Stimulated activated naive CD8-positive, alpha-beta T cell treated with anti-CD3 and anti-CD28 coated beads, Interleukin-15, amount 100 ng/mL, for 72 hours (primary cell): ENCODE measurements at regions not wholly inside any gene's neighbourhood (a gene's known extent, or its start where the extent isn't known, plus 50 kb on each side); places are given as distances from the start of the nearest gene placed in this dataset.

Experiments used
- ATAC-seq: fragments of 150-1000 bp; cut with Tn5 transposase; 2 replicates; pipeline ENCODE4 v1.10.0; 2021; ENCODE audit warnings: mild to moderate bottlenecking, moderate library complexity
- DNase-seq, 2 donors: peaks; one replicate each; pipeline ENCODE4 v3.0.0; 2021 to 2022
- H3K27ac Mint-ChIP-seq, 2 donors: one replicate each; pipeline ENCODE4 v1.8.0; 2022; ENCODE audit warnings: mild to moderate bottlenecking in 2 of 2, mixed read lengths in 2 of 2, moderate library complexity in 2 of 2
- H3K27me3 Mint-ChIP-seq: one replicate; pipeline ENCODE4 v1.8.0; 2022; ENCODE audit warnings: mixed read lengths
- H3K4me1 Mint-ChIP-seq: one replicate; pipeline ENCODE4 v1.8.0; 2022; ENCODE audit warnings: mild to moderate bottlenecking, mixed read lengths
- H3K4me3 Mint-ChIP-seq, 2 donors: one replicate each; pipeline ENCODE4 v1.8.0; 2022; ENCODE audit warnings: mild to moderate bottlenecking in 2 of 2, mixed read lengths in 2 of 2, moderate library complexity in 1 of 2
- H3K9me3 Mint-ChIP-seq, 2 donors: one replicate each; pipeline ENCODE4 v1.8.0; 2022; ENCODE audit warnings: mixed read lengths in 2 of 2

DNA sequence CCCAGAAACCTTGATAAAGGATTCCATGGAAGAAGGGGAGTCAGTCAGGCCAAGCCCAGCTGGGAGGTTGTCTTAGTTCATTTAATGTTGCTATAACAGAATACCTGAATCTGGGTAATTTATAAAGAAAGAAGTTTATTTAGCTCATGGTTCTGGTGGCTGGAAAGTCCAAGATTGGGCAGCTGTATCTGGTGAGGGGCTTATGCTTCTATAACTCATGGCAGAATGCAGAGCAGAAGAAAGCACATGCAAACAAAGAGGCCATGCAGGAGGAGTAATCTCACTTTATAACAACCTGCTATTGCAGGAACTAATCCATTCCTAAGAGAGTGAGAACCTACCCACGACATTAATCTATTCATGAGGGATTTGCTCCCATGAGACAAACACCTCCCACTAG is 54.2 kb upstream of the ANKRD1 start:
- no peak overlapping the region for H3K27ac Mint-ChIP-seq
- no peak overlapping the region for H3K4me3 Mint-ChIP-seq
- H3K9me3 Mint-ChIP-seq = no peaks in the 10 kb centered on the region
- ATAC-seq (no peak), DNase-seq (no peak)
- no peaks in the 10 kb centered on the region for H3K4me1 Mint-ChIP-seq
- peaks cover 7% of the 10 kb centered on the region for H3K27me3 Mint-ChIP-seq

DNA sequence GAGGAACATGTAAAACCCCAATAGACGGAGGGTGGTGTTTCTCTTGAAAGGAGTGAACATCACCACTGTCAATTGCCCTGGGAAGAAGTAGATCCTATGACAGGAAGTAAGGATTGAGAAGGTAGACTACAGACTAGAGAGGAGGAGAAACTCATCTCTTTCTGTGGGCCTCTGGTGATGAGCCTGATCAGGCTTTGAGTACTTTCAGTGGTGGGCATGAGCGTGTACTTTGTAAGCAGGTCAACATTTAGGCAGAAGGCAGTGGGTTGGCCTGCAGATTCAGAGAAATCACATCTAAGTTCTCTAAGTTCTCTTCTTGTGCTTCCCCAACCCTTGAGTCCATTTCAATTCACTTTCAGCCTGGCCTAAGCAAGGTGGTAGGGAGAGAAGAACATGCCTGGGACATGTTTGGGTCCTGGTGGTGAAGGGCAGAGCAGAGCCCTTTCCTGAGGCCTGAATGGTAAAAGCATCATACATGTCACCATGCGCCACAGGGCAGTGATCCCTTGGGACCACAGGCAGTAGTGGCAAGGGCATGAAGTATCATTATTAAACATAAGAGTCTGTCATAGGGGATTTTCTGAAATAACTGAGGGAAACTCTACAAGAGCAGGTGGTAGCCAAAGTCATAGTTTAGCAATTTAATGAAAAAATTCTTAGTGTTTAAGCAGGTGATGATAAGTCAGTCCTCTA is 56.4 kb upstream of the ANKRD1 start:
- ATAC-seq = no peak
- peak overlapping the region in 1 of 2 donors; percentile 74 for H3K27ac Mint-ChIP-seq
- H3K4me3 Mint-ChIP-seq = no peak overlapping the region

DNA sequence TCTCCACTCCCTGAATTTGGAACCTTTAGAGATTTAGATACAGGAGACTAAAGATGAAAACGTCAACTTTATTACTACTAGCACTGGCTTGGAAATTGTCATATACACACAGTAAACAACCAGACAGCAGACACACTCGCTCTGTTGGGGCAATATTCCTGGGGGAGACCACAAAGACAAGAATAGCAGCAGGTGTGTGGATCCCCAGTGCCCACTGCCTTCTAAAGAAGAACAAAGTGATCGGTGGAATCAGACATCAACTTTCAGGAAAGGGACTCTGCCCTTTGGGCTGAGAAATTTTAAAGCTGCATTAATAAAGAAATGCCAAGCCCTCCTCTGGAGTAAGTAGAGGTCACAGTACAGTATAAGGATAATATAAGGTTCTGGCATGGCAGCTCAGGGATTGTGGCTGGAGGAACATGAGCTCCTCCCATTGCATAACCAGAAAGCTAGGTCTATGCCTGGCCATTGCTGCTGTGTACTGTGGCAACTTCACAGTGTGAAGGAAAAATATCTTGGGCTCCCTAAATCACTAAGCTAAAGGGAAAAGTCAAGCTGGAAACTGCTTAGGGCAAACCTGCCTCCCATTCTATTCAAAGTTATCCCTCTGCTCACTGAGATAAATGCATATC is 57.1 kb upstream of the ANKRD1 start:
- DNase-seq (no peak), ATAC-seq (no peak)
- no peaks in the 10 kb centered on the region for H3K4me1 Mint-ChIP-seq
- peaks cover 11% of the 10 kb centered on the region for H3K27me3 Mint-ChIP-seq
- H3K4me3 Mint-ChIP-seq = no peak overlapping the region
- no peaks in the 10 kb centered on the region for H3K9me3 Mint-ChIP-seq
- peak overlapping the region in 1 of 2 donors; percentile 74 for H3K27ac Mint-ChIP-seq

More for the DNA sequence above, 56.4 kb upstream of the ANKRD1 start:
- no peak for DNase-seq
- Mint-ChIP-seq H3K4me1 (no peaks in the 10 kb centered on the region), H3K27me3 (peaks cover 7% of the 10 kb centered on the region), H3K9me3 (no peaks in the 10 kb centered on the region)

DNA sequence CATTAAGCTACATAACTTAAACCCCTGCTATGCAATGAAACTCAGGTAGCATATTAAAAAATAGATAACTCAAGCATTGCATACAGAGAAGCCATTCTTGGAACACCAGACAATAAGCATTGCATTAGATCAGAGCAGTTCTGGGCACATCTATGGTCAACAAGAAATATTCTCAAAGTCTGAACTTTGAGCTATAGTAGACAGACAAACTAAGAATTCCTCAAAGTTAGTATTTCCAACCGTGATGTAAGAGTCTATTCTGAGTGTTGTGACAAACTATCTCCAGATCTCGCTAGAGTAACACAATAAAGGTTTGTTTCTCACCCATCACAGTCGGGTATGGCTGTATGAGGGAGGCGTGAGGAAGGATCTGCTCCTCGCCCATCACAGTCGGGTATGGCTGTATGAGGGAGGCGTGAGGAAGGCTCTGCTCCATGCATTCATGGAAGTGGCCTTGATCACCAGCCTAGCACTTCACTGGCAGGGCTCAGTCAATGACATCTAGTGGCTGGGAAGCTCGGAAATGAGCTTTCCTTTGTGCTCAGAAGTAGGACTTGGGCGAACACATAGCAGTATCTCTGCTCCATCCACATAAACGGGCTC is 61.6 kb upstream of the ANKRD1 start:
- ATAC-seq = no peak
- Mint-ChIP-seq H3K27me3 (peaks cover 6% of the 10 kb centered on the region), H3K4me1 (no peaks in the 10 kb centered on the region)

DNA sequence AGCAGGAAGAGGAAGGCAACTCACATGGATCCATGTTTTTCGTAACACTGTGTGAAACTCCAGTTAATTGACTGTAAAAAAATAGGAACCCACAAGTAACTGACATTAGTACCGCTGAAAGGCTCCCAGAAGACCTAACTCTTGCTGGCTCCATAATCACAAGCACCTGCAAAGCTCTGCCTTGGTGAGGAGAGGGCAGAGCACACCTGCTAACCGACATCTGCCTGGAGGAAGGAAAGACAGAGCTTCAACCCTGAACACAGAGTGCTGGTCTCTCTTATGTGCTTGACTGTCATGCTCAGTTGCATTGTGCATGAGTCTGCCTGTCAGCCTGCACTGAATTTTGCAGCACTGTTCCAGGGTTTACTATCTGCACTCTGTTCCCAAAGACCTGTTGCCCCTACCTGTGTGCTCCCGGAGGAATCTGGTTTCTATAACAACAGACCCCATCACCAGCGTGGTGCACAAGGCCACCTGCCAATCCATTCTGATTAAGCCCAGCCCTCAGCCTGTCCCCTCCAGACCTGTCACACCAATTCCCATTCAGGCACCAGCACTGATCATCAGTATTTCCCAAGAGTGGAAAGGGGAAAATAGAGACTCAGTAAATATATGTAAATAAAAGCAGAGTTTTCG is 63.1 kb upstream of the ANKRD1 start:
- DNase-seq = no peak
- Mint-ChIP-seq H3K4me3 (no peak overlapping the region), H3K4me1 (no peaks in the 10 kb centered on the region), H3K9me3 (no peaks in the 10 kb centered on the region), H3K27ac (no peak overlapping the region), H3K27me3 (peaks cover 6% of the 10 kb centered on the region)
- no peak for ATAC-seq

More for the DNA sequence above, 61.6 kb upstream of the ANKRD1 start:
- Mint-ChIP-seq H3K4me3 (no peak overlapping the region), H3K27ac (no peak overlapping the region), H3K9me3 (no peaks in the 10 kb centered on the region)
- DNase-seq = no peak

DNA sequence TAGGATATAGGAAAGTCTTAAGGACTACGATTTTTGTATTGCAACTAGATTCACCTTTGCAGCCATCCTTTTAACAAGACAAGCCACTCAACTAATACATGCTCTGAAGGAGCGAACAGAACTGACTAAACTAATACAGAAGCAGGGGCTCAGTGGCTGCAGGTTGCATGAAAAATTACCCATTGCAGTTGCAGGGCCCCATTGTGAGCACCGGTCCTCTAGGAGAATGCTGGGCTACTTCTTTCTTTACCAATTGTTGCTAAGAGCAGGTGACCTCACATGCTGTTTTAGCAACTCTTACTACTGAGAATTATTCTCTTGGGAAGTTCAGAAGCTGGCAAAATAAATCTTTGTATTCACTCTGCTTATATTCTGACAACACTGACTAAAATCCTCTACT is 64.0 kb upstream of the ANKRD1 start:
- no peaks in the 10 kb centered on the region for H3K9me3 Mint-ChIP-seq
- ATAC-seq = no peak
- peaks cover 6% of the 10 kb centered on the region for H3K27me3 Mint-ChIP-seq
- no peak overlapping the region for H3K27ac Mint-ChIP-seq
- no peaks in the 10 kb centered on the region for H3K4me1 Mint-ChIP-seq
- H3K4me3 Mint-ChIP-seq = no peak overlapping the region
- DNase-seq = no peak

DNA sequence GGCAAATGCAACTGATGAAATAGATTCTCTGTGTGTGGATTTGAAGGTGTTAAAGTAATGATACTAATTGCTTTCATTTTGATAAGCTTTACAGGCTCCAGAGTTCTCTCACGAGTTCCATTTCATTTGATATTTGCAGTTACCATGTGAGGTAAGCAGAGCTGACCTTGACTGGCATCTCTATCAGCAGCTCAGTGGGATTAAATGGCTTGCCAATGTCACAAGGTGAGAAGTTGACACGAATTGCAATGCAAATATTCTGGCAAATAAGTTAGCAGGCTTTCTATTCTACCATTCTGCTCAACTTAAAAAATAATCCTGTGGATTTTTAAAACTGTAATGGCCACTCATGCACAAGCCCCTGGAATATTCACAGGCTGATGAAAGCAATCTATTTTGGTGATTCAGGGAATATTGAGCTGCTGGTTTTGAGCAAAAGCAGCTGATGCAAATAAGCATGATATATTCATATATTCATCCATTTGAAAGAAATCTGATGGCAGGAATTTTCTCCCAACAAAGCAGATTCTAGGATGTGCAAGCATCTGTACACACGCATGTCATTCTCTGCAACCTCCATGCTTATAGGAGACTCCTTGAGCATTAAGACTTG is 64.5 kb upstream of the ANKRD1 start:
- no peak for DNase-seq
- no peak for ATAC-seq
- no peaks in the 10 kb centered on the region for H3K4me1 Mint-ChIP-seq
- no peaks in the 10 kb centered on the region for H3K9me3 Mint-ChIP-seq
- H3K27ac Mint-ChIP-seq = no peak overlapping the region
- H3K27me3 Mint-ChIP-seq = peaks cover 6% of the 10 kb centered on the region
- H3K4me3 Mint-ChIP-seq = no peak overlapping the region

DNA sequence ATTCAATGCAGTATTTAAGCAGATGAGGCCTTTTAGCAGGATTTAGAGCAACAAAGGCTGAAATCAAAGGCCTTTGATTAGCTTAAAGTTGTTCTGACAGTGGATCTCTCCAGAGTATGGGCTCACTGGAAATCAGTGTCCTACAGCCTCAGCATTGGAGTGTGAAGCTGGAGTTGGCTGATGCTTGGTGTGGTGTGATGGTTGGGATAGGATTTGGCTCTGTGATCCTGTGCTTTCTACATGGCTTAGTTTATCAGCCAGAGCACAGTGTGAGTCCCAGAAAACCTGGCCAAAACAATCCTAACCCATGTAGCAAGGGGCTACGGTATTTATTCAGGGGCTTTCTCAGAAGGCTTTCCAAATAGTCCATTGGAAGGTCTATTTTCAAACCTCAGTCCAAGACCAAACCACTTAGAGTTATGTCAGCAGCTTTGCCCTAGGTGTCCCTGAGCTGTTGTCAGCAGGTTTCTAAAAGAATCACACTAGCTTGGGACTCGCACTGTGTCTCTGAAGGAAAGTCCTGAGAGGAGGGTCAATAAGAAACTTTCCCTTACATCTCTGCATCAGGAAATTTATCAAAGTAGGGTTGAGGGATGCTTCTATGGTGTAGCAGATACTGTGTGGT is 65.4 kb upstream of the ANKRD1 start:
- Mint-ChIP-seq H3K4me3 (no peak overlapping the region), H3K27ac (no peak overlapping the region), H3K9me3 (no peaks in the 10 kb centered on the region), H3K4me1 (no peaks in the 10 kb centered on the region), H3K27me3 (peaks cover 6% of the 10 kb centered on the region)
- DNase-seq (no peak), ATAC-seq (no peak)

DNA sequence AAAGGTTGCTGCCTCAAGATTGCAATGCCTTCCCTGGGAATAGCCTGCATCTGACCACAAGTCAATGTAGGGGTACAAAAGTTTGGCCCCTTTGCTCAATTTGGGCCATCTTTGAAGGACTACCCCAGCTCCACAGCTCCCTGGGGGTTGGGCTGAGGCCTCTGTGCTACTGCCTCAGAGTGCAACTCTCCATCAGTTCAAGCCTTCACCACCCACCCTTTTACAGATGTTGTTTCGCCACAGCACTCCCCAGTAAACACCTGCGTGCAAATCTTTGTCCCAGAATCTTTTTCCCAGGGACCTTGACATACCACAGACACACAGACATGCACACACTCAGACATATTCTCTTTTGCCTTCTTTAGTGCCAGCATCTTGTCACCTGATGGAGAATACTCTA is 66.0 kb upstream of the ANKRD1 start:
- peaks cover 6% of the 10 kb centered on the region for H3K27me3 Mint-ChIP-seq
- no peak for DNase-seq
- no peak for ATAC-seq
- H3K4me3 Mint-ChIP-seq = no peak overlapping the region
- no peaks in the 10 kb centered on the region for H3K9me3 Mint-ChIP-seq
- H3K27ac Mint-ChIP-seq = no peak overlapping the region
- no peaks in the 10 kb centered on the region for H3K4me1 Mint-ChIP-seq

DNA sequence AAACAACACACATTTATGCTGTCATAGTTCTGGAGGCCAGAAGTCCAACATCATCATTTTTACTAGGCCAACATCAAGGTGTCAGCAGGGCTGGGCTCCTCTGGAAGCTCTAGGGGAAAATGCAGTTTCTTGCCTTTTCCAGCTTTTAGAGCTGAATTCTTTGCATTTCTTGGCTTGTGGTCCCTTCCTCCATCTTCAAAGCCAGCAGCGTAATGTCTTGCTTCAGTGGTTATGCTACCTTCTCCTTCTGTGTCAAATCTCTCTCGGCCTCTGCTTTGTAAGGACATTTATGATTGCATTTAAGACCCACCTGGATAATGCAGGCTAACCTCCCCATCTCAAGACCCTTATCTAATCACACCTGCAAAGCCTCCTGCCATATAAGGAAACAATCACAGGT is 66.5 kb upstream of the ANKRD1 start:
- no peak for ATAC-seq
- Mint-ChIP-seq H3K4me3 (no peak overlapping the region), H3K4me1 (no peaks in the 10 kb centered on the region), H3K9me3 (no peaks in the 10 kb centered on the region), H3K27me3 (peaks cover 6% of the 10 kb centered on the region), H3K27ac (no peak overlapping the region)
- DNase-seq = no peak

DNA sequence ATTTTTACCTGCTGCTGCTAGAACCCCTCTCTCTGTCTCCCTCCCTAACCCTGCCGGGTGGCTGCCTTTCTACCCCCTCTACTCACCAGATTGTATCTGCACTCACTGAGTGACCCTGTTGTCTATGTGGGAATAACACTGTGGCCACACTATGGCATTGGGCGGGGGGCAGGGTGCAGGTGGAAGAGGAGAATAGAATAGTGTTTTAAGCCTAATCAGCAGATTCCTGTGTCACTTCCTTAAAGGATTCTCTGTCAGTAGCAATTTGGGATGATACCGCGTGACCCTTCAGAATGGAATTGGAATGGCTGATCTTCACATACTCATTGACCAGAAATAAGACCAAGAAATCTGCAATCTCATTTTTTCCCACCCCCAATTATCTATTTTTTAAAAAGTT is 67.1 kb upstream of the ANKRD1 start:
- Mint-ChIP-seq H3K4me3 (no peak overlapping the region), H3K27ac (no peak overlapping the region), H3K9me3 (no peaks in the 10 kb centered on the region), H3K4me1 (no peaks in the 10 kb centered on the region), H3K27me3 (no peaks in the 10 kb centered on the region)
- DNase-seq (no peak), ATAC-seq (no peak)

DNA sequence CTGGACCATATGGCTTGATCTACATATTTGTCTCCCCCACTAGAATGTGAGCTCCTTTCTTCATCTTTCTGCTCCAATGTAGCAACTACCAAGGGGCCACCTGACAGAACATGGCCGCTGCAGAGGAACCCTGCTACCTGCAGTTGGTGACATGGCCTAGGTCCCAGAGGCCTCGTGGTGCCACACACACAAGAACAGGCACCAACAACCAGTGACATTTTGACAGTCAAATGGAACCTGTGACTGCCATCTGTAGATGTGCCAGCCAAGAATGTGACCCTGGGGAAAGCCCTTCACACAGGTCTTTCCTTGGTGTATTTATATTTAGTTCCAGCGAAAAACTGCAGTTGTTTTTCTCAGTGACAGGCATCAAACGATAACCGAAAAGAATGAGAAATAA is 67.9 kb upstream of the ANKRD1 start:
- H3K9me3 Mint-ChIP-seq = no peaks in the 10 kb centered on the region
- DNase-seq (no peak), ATAC-seq (no peak)
- H3K4me3 Mint-ChIP-seq = no peak overlapping the region
- no peak overlapping the region for H3K27ac Mint-ChIP-seq
- H3K4me1 Mint-ChIP-seq = no peaks in the 10 kb centered on the region
- peaks cover under 1% of the 10 kb centered on the region for H3K27me3 Mint-ChIP-seq

DNA sequence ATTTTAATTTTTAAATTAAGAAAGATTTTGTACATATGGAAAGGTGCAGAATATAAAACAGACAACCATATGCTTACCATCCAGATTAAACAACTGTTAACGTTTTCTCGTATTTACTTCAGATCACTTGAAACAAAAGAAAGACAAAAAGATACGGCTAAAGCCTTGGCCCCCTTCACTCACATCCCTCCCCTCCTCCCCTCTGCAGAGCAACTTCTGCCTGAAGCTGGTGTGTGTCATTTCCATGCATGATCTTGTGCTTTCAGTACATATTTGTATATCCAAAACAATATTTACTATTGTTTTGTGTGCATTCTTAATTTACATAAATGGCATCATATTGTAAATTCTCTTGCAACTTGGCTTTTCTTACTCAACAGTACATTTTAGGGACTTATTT is 68.5 kb upstream of the ANKRD1 start:
- DNase-seq (no peak), ATAC-seq (no peak)
- H3K27ac Mint-ChIP-seq = no peak overlapping the region
- H3K27me3 Mint-ChIP-seq = peaks cover 6% of the 10 kb centered on the region
- no peaks in the 10 kb centered on the region for H3K9me3 Mint-ChIP-seq
- H3K4me3 Mint-ChIP-seq = no peak overlapping the region
- no peaks in the 10 kb centered on the region for H3K4me1 Mint-ChIP-seq

DNA sequence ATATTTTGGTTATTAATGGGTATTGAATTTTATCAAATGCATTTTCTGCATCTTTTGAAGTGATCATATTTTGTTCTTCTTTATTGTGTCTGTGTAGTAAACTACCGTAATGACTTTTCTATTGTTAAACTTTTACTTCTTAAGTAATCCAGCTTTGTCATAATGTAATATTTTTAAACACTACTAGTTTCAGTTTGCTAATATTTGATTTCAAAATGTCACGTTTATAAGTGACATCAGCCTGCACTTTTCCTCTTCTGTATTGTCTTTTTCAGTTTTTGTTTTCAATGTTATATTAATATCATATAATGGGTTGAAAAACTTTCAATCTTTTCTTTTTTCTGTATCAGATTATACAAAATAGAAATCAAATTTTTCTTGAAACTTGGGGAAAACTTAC is 71.6 kb upstream of the ANKRD1 start:
- Mint-ChIP-seq H3K4me3 (no peak overlapping the region), H3K27ac (no peak overlapping the region), H3K27me3 (peaks cover 10% of the 10 kb centered on the region), H3K9me3 (no peaks in the 10 kb centered on the region), H3K4me1 (no peaks in the 10 kb centered on the region)
- DNase-seq (no peak), ATAC-seq (no peak)

DNA sequence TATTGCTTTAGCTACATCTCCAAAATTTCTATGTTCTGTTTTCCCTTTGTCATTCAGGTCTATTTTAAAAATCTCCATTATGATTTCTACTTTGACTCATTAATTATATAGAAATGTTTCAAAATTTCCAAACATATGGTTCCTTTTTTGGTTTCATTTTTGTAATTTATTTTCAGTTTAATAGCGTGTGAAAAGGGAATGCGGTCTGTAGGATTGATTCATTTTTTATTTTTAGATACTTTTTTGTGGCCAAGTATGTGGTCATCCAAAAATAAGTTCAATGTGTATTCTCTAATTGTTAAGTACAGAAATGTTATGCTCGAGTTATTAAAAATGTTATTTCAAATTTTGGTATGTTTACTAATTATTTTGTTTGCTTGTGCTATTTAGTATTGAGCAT is 72.5 kb upstream of the ANKRD1 start:
- Mint-ChIP-seq H3K4me1 (no peaks in the 10 kb centered on the region), H3K27me3 (peaks cover 10% of the 10 kb centered on the region), H3K27ac (peak overlapping the region in 1 of 2 donors; percentile 54), H3K9me3 (no peaks in the 10 kb centered on the region), H3K4me3 (no peak overlapping the region)
- DNase-seq (no peak), ATAC-seq (no peak)
